ENCODE measurements at regions not wholly inside any gene's neighbourhood (a gene's known extent, or its start where the extent isn't known, plus 50 kb on each side); places are given as distances from the start of the nearest gene placed in this dataset.

- no peak for DNase-seq (ENCODE audit: low read depth in 4 of 4, low spot score in 3 of 4)
These were observed 883.0 kb downstream of the TECRL start for GRCh38 chr4:63526251-63526650.

- DNase-seq (ENCODE audit: low read depth in 4 of 4, low spot score in 3 of 4): no peak
These were observed 884.5 kb downstream of the TECRL start for GRCh38 chr4:63524764-63525163.

- no peak for DNase-seq (ENCODE audit: low read depth in 4 of 4, low spot score in 3 of 4)
These were observed 903.4 kb downstream of the TECRL start for GRCh38 chr4:63505714-63506460.

GRCh38 chr4:63493265-63493664 is 916.0 kb downstream of the TECRL start:
- DNase-seq (ENCODE audit: low read depth in 4 of 4, low spot score in 3 of 4): no peak

- DNase-seq (ENCODE audit: low read depth in 4 of 4, low spot score in 3 of 4): no peak
These were observed 916.7 kb downstream of the TECRL start for GRCh38 chr4:63492515-63492914.

GRCh38 chr4:63464393-63464792 is 944.9 kb downstream of the TECRL start:
- no peak for DNase-seq (ENCODE audit: low read depth in 4 of 4, low spot score in 3 of 4)

GRCh38 chr4:63460075-63460474 is 949.2 kb downstream of the TECRL start:
- no peak for DNase-seq (ENCODE audit: low read depth in 4 of 4, low spot score in 3 of 4)

- DNase-seq (ENCODE audit: low read depth in 4 of 4, low spot score in 3 of 4): no peak
These were observed 949.9 kb downstream of the TECRL start for GRCh38 chr4:63459329-63459728.

- DNase-seq (ENCODE audit: low read depth in 4 of 4, low spot score in 3 of 4): no peak
These were observed 951.2 kb downstream of the TECRL start for GRCh38 chr4:63458010-63458409.

GRCh38 chr4:63440236-63440635 is 969.0 kb downstream of the TECRL start:
- no peak for DNase-seq (ENCODE audit: low read depth in 4 of 4, low spot score in 3 of 4)

GRCh38 chr4:63430105-63430504 is 979.1 kb downstream of the TECRL start:
- DNase-seq (ENCODE audit: low read depth in 4 of 4, low spot score in 3 of 4): no peak

GRCh38 chr4:63396269-63396668 is 1013.0 kb downstream of the TECRL start:
- no peak for DNase-seq (ENCODE audit: low read depth in 4 of 4, low spot score in 3 of 4)

- no peak for DNase-seq (ENCODE audit: low read depth in 4 of 4, low spot score in 3 of 4)
These were observed 1015.7 kb downstream of the TECRL start for GRCh38 chr4:63393544-63393943.

- DNase-seq (ENCODE audit: low read depth in 4 of 4, low spot score in 3 of 4): no peak
These were observed 1029.3 kb downstream of the TECRL start for GRCh38 chr4:63379750-63380522.

GRCh38 chr4:63371001-63371400 is 1038.2 kb downstream of the TECRL start:
- DNase-seq (ENCODE audit: low read depth in 4 of 4, low spot score in 3 of 4): no peak

- no peak for DNase-seq (ENCODE audit: low read depth in 4 of 4, low spot score in 3 of 4)
These were observed 1047.6 kb downstream of the TECRL start for GRCh38 chr4:63361628-63362027.

- no peak for DNase-seq (ENCODE audit: low read depth in 4 of 4, low spot score in 3 of 4)
These were observed 1048.2 kb downstream of the TECRL start for GRCh38 chr4:63361066-63361465.

GRCh38 chr4:63349674-63350025 is 1059.6 kb downstream of the TECRL start:
- DNase-seq (ENCODE audit: low read depth in 4 of 4, low spot score in 3 of 4): no peak

- DNase-seq (ENCODE audit: low read depth in 4 of 4, low spot score in 3 of 4): no peak
These were observed 1060.2 kb downstream of the TECRL start for GRCh38 chr4:63348735-63349673.

GRCh38 chr4:63325140-63325539 is 1084.1 kb downstream of the TECRL start:
- no peak for DNase-seq (ENCODE audit: low read depth in 4 of 4, low spot score in 3 of 4)

- no peak for DNase-seq (ENCODE audit: low read depth in 4 of 4, low spot score in 3 of 4)
These were observed 1092.6 kb downstream of the TECRL start for GRCh38 chr4:63316633-63317032.

Measured in left renal pelvis (tissue), 4 donors.